SK-N-SH (cell line): ENCODE measurements at regions not wholly inside any gene's neighbourhood (a gene's known extent, or its start where the extent isn't known, plus 50 kb on each side); places are given as distances from the start of the nearest gene placed in this dataset.

Source experiments
- CTCF ChIA-PET: fragments of 300-600, 350-600 bp; formaldehyde crosslinking; extraction: SDS; loops from one replicate; lab custom pipeline; 2021; lab: Yijun Ruan, JAX
- POLR2A ChIA-PET: fragments of 350-600 bp; sonication (Branson Sonifier 250); formaldehyde crosslinking; extraction: SDS; loops from one replicate; lab custom pipeline; 2020; ENCODE audit warnings: antibody characterized with exemption, inconsistent platforms; lab: Yijun Ruan, JAX
- DNase-seq: peaks from one replicate; pipeline ENCODE4 v3.0.0; 2012
- H2AFZ ChIP-seq: fragments of 200-600 bp; sonication (generic); 2 replicates; pipeline ENCODE4 v1.8.1; 2016; ENCODE audit warnings: antibody characterized with exemption, mild to moderate bottlenecking, low read depth
- H3F3A ChIP-seq: fragments of 200-600 bp; sonication (generic); replicated peaks from 2 replicates; pipeline ENCODE3; 2016; ENCODE audit warnings: antibody characterized with exemption, mild to moderate bottlenecking; ENCODE audit not compliant: insufficient read depth
- H3K27ac ChIP-seq, 2 experiments: fragments of 200-500 bp in 1 of 2; fragments of 200-600 bp in 1 of 2; sonication (Bioruptor generic) in 1 of 2; sonication (generic), shearing (Covaris generic) in 1 of 2; 2 replicates each; pipeline versions ENCODE4 v1.5.1 to v1.6.1; 2014 to 2016; ENCODE audit warnings: low read depth in 2 of 2, inconsistent platforms in 1 of 2, low read length in 1 of 2, mild to moderate bottlenecking in 1 of 2, mixed read lengths in 1 of 2
- H3K27me3 ChIP-seq: fragments of 200-600 bp; sonication (generic), shearing (Covaris generic); 2 replicates; pipeline ENCODE4 v1.6.1; 2016; ENCODE audit warnings: mixed run types; ENCODE audit not compliant: insufficient read depth
- H3K36me3 ChIP-seq, 2 experiments: fragments of 200-500 bp in 1 of 2; fragments of 200-600 bp in 1 of 2; sonication (Bioruptor generic) in 1 of 2; sonication (generic) in 1 of 2; replicated peaks in 1 of 2; 2 replicates each; pipeline versions ENCODE3 to v1.5.1; 2014 to 2016; ENCODE audit warnings: low read length in 1 of 2, mild to moderate bottlenecking in 1 of 2; ENCODE audit not compliant: insufficient read depth in 2 of 2, control insufficient read depth in 1 of 2
- H3K4me1 ChIP-seq, 2 experiments: fragments of 200-500 bp in 1 of 2; fragments of 200-600 bp in 1 of 2; sonication (Bioruptor generic) in 1 of 2; sonication (generic), shearing (Covaris generic) in 1 of 2; 2 replicates each; pipeline versions ENCODE4 v1.5.1 to v1.6.1; 2014 to 2016; ENCODE audit warnings: low read depth in 1 of 2, low read length in 1 of 2, mixed run types in 1 of 2; ENCODE audit not compliant: insufficient read depth in 2 of 2, control insufficient read depth in 1 of 2
- H3K4me2 ChIP-seq: fragments of 200-600 bp; sonication (generic), shearing (Covaris generic); 2 replicates; pipeline ENCODE4 v1.6.1; 2017; ENCODE audit warnings: mixed run types
- H3K4me3 ChIP-seq, 2 experiments: fragments of 200-500 bp in 1 of 2; fragments of 200-600 bp in 1 of 2; sonication (Bioruptor generic) in 1 of 2; sonication (generic), shearing (Covaris generic) in 1 of 2; 2 replicates each; pipeline versions ENCODE4 v1.5.1 to v1.8.1; 2014 to 2016; ENCODE audit warnings: low read depth in 2 of 2, inconsistent platforms in 1 of 2, low read length in 1 of 2, mild to moderate bottlenecking in 1 of 2, mixed read lengths in 1 of 2, moderate library complexity in 1 of 2
- H3K79me2 ChIP-seq: fragments of 200-600 bp; sonication (generic); 2 replicates; pipeline ENCODE4 v1.8.1; 2017; ENCODE audit warnings: mild to moderate bottlenecking; ENCODE audit not compliant: insufficient read depth
- H3K9ac ChIP-seq: fragments of 200-600 bp; sonication (generic); 2 replicates; pipeline ENCODE4 v1.6.1; 2017; ENCODE audit warnings: mixed run types
- H3K9me2 ChIP-seq: fragments of 200-600 bp; sonication (generic); 2 replicates; pipeline ENCODE4 v1.6.1; 2017; ENCODE audit warnings: mixed run types
- H3K9me3 ChIP-seq: fragments of 200-600 bp; sonication (generic); 2 replicates; pipeline ENCODE4 v1.6.1; 2017; ENCODE audit warnings: mixed run types, mild to moderate bottlenecking, moderate library complexity
- H4K20me1 ChIP-seq: fragments of 200-600 bp; sonication (generic); 2 replicates; pipeline ENCODE4 v1.6.1; 2017; ENCODE audit warnings: mild to moderate bottlenecking, mixed run types; ENCODE audit not compliant: insufficient read depth
- ELF1 ChIP-seq: IDR thresholded peaks from 2 replicates; pipeline ENCODE4 v1.4.0; 2012
- FOSL2 ChIP-seq: IDR thresholded peaks from 2 replicates; pipeline ENCODE4 v1.4.0; 2012; ENCODE audit warnings: low read depth, mild to moderate bottlenecking, moderate library complexity, borderline replicate concordance
- FOXM1 ChIP-seq: IDR thresholded peaks from 2 replicates; pipeline ENCODE4 v1.4.0; 2012; ENCODE audit warnings: low read depth, mild to moderate bottlenecking
- GABPA ChIP-seq: IDR thresholded peaks from 2 replicates; pipeline ENCODE4 v1.4.0; 2012; ENCODE audit warnings: low read depth, mild to moderate bottlenecking
- GATA2 ChIP-seq: sonication (generic); formaldehyde crosslinking; IDR thresholded peaks from 2 replicates; pipeline ENCODE4 v1.5.0; 2020; ENCODE audit warnings: mild to moderate bottlenecking, missing genetic modification reagents
- IRF3 ChIP-seq: fragments of 150-350 bp; IDR thresholded peaks from 2 replicates; pipeline ENCODE4 v1.6.1; 2016; ENCODE audit warnings: mild to moderate bottlenecking, low read depth, low read length
- JUND ChIP-seq: IDR thresholded peaks from 2 replicates; pipeline ENCODE4 v1.4.0; 2012
- MAX ChIP-seq: IDR thresholded peaks from 2 replicates; pipeline ENCODE4 v1.4.0; 2012; ENCODE audit warnings: low read depth
- MEF2A ChIP-seq: IDR thresholded peaks from 2 replicates; pipeline ENCODE4 v1.4.0; 2012; ENCODE audit warnings: low read depth, borderline replicate concordance
- NFIC ChIP-seq: IDR thresholded peaks from 2 replicates; pipeline ENCODE4 v1.4.0; 2012; ENCODE audit warnings: borderline replicate concordance
- POLR2AphosphoS5 ChIP-seq: IDR thresholded peaks from 2 replicates; pipeline ENCODE4 v1.6.1; 2012; ENCODE audit warnings: low read depth, low read length
- RCOR1 ChIP-seq: fragments of 150-350 bp; IDR thresholded peaks from 2 replicates; pipeline ENCODE4 v1.6.1; 2017; ENCODE audit warnings: antibody characterized with exemption, low read length
- RFX5 ChIP-seq: IDR thresholded peaks from 2 replicates; pipeline ENCODE4 v1.6.1; 2012; ENCODE audit warnings: mild to moderate bottlenecking, improper control_type of control experiment, low read length
- RXRA ChIP-seq: IDR thresholded peaks from 2 replicates; pipeline ENCODE4 v1.4.0; 2012; ENCODE audit warnings: low read depth, mild to moderate bottlenecking, borderline replicate concordance
- SIN3A ChIP-seq: IDR thresholded peaks from 2 replicates; pipeline ENCODE4 v1.6.1; 2012; ENCODE audit warnings: low read depth, mild to moderate bottlenecking, low read length, moderate library complexity, borderline replicate concordance
- SMC3 ChIP-seq: IDR thresholded peaks from 2 replicates; pipeline ENCODE4 v1.6.1; 2012; ENCODE audit warnings: low read depth, low read length, improper control_type of control experiment
- TCF12 ChIP-seq: IDR thresholded peaks from 2 replicates; pipeline ENCODE4 v1.4.0; 2012
- USF1 ChIP-seq: IDR thresholded peaks from 2 replicates; pipeline ENCODE4 v1.4.0; 2012; ENCODE audit warnings: low read depth, borderline replicate concordance
- WGBS: methylation state at CpG from one replicate; pipeline ENCODE4 v1.1.6; 2017; ENCODE audit warnings: low lambda C conversion rate; 5-methylcytosine and 5-hydroxymethylcytosine counted together
- TF ChIP-seq, protein P1 (sequence below): fragments of 200-600 bp; sonication (generic); IDR thresholded peaks from 2 replicates; pipeline ENCODE4 v1.6.1; 2017; ENCODE audit warnings: antibody characterized with exemption, mild to moderate bottlenecking, moderate library complexity

- H3F3A ChIP-seq: no peaks in the 10 kb centered on the region
- H3K36me3 ChIP-seq: no peaks in the 10 kb centered on the region
- H3K27ac ChIP-seq: no peak overlapping the region
- H3K9me2 ChIP-seq: no peaks in the 10 kb centered on the region
- no peak for DNase-seq
- H3K9me3 ChIP-seq: no peaks in the 10 kb centered on the region
- no peak overlapping the region for H3K9ac ChIP-seq
- ChIA-PET POLR2A (no interaction called here), CTCF (no interaction called here)
- H3K4me2 ChIP-seq: no peak overlapping the region
- no peak overlapping the region for H2AFZ ChIP-seq
- no peak for TF ChIP-seq JUND
- TF ChIP-seq USF1: no peak
- no peak for TF ChIP-seq FOXM1
- 2% methylated on average over 4 of the region's 4 CpGs for WGBS
- H3K4me3 ChIP-seq: no peak overlapping the region
- no peaks in the 10 kb centered on the region for H3K27me3 ChIP-seq
- no peaks in the 10 kb centered on the region for H3K4me1 ChIP-seq
- H4K20me1 ChIP-seq: no peaks in the 10 kb centered on the region
- no peaks in the 10 kb centered on the region for H3K79me2 ChIP-seq
Measured at GRCh38 chrX:22559506-22559905, 286.8 kb downstream of the CBLL2 start.

GRCh38 chrX:22575161-22575845, 302.6 kb downstream of the CBLL2 start:
- 25% methylated on average over 1 of the region's 1 CpG for WGBS
- Histone ChIP-seq H3K27ac (no peak overlapping the region), H4K20me1 (no peaks in the 10 kb centered on the region), H3K36me3 (no peaks in the 10 kb centered on the region), H2AFZ (no peak overlapping the region), H3F3A (no peaks in the 10 kb centered on the region), H3K4me3 (no peak overlapping the region), H3K4me1 (no peaks in the 10 kb centered on the region)
- POLR2A ChIA-PET: no interaction called here
- CTCF ChIA-PET: no interaction called here
- TF ChIP-seq ELF1: no peak
- TF ChIP-seq, all 33 proteins: peak for 0
- Histone ChIP-seq H3K4me2 (no peak overlapping the region), H3K9me3 (no peaks in the 10 kb centered on the region), H3K79me2 (no peaks in the 10 kb centered on the region), H3K27me3 (no peaks in the 10 kb centered on the region), H3K9ac (no peak overlapping the region), H3K9me2 (no peaks in the 10 kb centered on the region)
- DNase-seq: no peak

DNA sequence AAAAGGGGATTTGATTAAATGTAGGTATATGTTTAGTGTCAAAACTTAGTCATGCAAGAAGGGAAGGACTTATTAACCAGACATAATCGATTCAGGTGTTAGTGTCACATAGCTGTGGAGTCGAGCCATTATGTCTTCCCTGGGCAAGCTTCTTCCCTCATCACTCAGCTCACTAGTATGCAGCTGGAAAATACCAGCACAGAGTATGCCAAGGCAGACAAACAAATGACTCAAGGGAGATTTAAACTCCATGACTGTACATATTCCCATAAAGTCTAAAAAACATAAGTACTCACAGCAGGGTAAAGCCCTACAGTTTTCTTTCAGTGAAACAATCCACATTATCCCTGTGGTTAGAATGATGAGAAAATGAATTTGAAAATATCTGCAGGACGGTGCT, 304.5 kb downstream of the CBLL2 start:
- ChIA-PET CTCF (interaction anchor here (1.0 to 1.2 kb wide), 2 partner anchors 10 to 300 kb away, joined by 3 read pairs; no protein-coding TSS in a partner anchor), POLR2A (interaction anchor here (0.5 kb wide), 1 partner anchor 1107 kb away, joined by 3 read pairs; no protein-coding TSS in a partner anchor)
- Histone ChIP-seq H3K79me2 (no peaks in the 10 kb centered on the region), H3K4me3 (no peak overlapping the region; a peak in 1 of 4 replicates), H3K9ac (no peak overlapping the region), H3K4me1 (no peaks in the 10 kb centered on the region), H2AFZ (peak overlapping the region; percentile 33; the same call in 1 of the 2 replicates), H3K36me3 (no peaks in the 10 kb centered on the region), H3K27ac (peak overlapping the region in 1 of 2 experiments; percentile 45; a peak in 2 of 4 replicates), H3K9me3 (no peaks in the 10 kb centered on the region), H3K27me3 (no peaks in the 10 kb centered on the region), H4K20me1 (no peaks in the 10 kb centered on the region), H3K4me2 (0 out of 2 replicates have a peak overlapping the region, but pooled peaks have one; percentile 20), H3F3A (no peaks in the 10 kb centered on the region), H3K9me2 (no peaks in the 10 kb centered on the region)
- WGBS: 9% methylated on average over 3 of the region's 3 CpGs
- no peak for DNase-seq
- TF ChIP-seq GABPA (no peak), SMC3 (no peak), RCOR1 (no peak), RXRA (no peak), FOSL2 (no peak), RFX5 (no peak), GATA2 (CRISPR knock-in tag) (no peak), POLR2AphosphoS5 (no peak), IRF3 (no peak), SIN3A (no peak), NFIC (no peak), MEF2A (no peak), MAX (no peak), TCF12 (no peak)
- TF ChIP-seq, protein P1, sequence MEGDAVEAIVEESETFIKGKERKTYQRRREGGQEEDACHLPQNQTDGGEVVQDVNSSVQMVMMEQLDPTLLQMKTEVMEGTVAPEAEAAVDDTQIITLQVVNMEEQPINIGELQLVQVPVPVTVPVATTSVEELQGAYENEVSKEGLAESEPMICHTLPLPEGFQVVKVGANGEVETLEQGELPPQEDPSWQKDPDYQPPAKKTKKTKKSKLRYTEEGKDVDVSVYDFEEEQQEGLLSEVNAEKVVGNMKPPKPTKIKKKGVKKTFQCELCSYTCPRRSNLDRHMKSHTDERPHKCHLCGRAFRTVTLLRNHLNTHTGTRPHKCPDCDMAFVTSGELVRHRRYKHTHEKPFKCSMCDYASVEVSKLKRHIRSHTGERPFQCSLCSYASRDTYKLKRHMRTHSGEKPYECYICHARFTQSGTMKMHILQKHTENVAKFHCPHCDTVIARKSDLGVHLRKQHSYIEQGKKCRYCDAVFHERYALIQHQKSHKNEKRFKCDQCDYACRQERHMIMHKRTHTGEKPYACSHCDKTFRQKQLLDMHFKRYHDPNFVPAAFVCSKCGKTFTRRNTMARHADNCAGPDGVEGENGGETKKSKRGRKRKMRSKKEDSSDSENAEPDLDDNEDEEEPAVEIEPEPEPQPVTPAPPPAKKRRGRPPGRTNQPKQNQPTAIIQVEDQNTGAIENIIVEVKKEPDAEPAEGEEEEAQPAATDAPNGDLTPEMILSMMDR: no peak
